ENCODE measurements at regions not wholly inside any gene's neighbourhood (a gene's known extent, or its start where the extent isn't known, plus 50 kb on each side); places are given as distances from the start of the nearest gene placed in this dataset.

GRCh38 chr4:60250657-60251056 lies 949.5 kb upstream of the ADGRL3 start:
- TF ChIP-seq, protein P1, sequence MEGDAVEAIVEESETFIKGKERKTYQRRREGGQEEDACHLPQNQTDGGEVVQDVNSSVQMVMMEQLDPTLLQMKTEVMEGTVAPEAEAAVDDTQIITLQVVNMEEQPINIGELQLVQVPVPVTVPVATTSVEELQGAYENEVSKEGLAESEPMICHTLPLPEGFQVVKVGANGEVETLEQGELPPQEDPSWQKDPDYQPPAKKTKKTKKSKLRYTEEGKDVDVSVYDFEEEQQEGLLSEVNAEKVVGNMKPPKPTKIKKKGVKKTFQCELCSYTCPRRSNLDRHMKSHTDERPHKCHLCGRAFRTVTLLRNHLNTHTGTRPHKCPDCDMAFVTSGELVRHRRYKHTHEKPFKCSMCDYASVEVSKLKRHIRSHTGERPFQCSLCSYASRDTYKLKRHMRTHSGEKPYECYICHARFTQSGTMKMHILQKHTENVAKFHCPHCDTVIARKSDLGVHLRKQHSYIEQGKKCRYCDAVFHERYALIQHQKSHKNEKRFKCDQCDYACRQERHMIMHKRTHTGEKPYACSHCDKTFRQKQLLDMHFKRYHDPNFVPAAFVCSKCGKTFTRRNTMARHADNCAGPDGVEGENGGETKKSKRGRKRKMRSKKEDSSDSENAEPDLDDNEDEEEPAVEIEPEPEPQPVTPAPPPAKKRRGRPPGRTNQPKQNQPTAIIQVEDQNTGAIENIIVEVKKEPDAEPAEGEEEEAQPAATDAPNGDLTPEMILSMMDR (IDR thresholded peaks at IDR 0.05), result no peak
- no peak for TF ChIP-seq POLR2A (IDR thresholded peaks at IDR 0.05)

All from lower leg skin (tissue), 3 donors.